Heart left ventricle (tissue), 16 donors: ENCODE measurements at regions not wholly inside any gene's neighbourhood (a gene's known extent, or its start where the extent isn't known, plus 50 kb on each side); places are given as distances from the start of the nearest gene placed in this dataset.
A peak's percentile ranks its signal among the peaks of the same experiment; 100 is the strongest.
"Not testable (repeated sequence)": the region's sequence is repeated elsewhere in the genome, so short reads cannot be mapped to it uniquely, and the experiment has no call there.

Experiments used
- ATAC-seq, 4 donors: fragments of 200-7000 bp; cut with Tn5 transposase; one replicate each; pipeline ENCODE4 v1.9.1; 2020 to 2022; ENCODE audit warnings: moderate library complexity in 4 of 4, mild to moderate bottlenecking in 3 of 4, moderate number of reproducible peaks in 1 of 4
- DNase-seq, 5 donors: peaks; one replicate each; pipeline ENCODE4 v3.0.0-alpha.2; 2020
- H3K27ac ChIP-seq, 12 donors: fragments of 200-600 bp; sonication (generic) in 4 of 12; one replicate each; pipeline versions ENCODE4 v1.5.0 to v1.8.0; 2016 to 2022; ENCODE audit warnings: mild to moderate bottlenecking in 2 of 12
- H3K27me3 ChIP-seq, 9 donors: fragments of 200-600 bp; sonication (generic) in 2 of 9; one replicate each; pipeline versions ENCODE4 v1.5.1 to v1.8.0; 2016 to 2022; ENCODE audit warnings: mild to moderate bottlenecking in 3 of 9
- H3K36me3 ChIP-seq, 9 donors: fragments of 200-600 bp; sonication (generic) in 2 of 9; one replicate each; pipeline versions ENCODE4 v1.5.0 to v1.8.0; 2018 to 2022; ENCODE audit warnings: mild to moderate bottlenecking in 2 of 9
- H3K4me1 ChIP-seq, 12 donors: fragments of 200-600 bp; sonication (generic) in 4 of 12; one replicate each; pipeline versions ENCODE4 v1.5.0 to v1.8.0; 2016 to 2022; ENCODE audit warnings: mild to moderate bottlenecking in 3 of 12
- H3K4me3 ChIP-seq, 12 donors: fragments of 200-600 bp; sonication (generic) in 4 of 12; one replicate each; pipeline versions ENCODE4 v1.5.0 to v1.8.0; 2017 to 2022; ENCODE audit warnings: mild to moderate bottlenecking in 9 of 12, moderate library complexity in 4 of 12
- H3K9me3 ChIP-seq, 12 donors: fragments of 200-600 bp; sonication (generic) in 4 of 12; one replicate each; pipeline versions ENCODE4 v1.5.0 to v1.8.0; 2016 to 2022; ENCODE audit warnings: mild to moderate bottlenecking in 1 of 12
- WGBS, 4 donors: extraction: QIAGEN DNeasy Blood & Tissue Kit in 2 of 4; methylation state at CpG; one replicate each; pipeline versions ENCODE4 v1.1.5 to v1.1.7; 2013 to 2018; 5-methylcytosine and 5-hydroxymethylcytosine counted together
- intact Hi-C, 10 donors: fragments of 100-400 bp; cut with DNase I; formaldehyde crosslinking; loops; one replicate each; pipeline versions ENCODE4 v1.11.1 to v1.14.2; 2022
- donor health status: ischemic (EF 13 %, LVEDD 7.1; RV severe dilation, severe dysfunction).
- donor health status: healthy with polysubstance abuse.
- donor health status: DM: no; HTN: yes; CAD: no.
- donor health status: DM: no; HTN: no; CAD: no.
- donor health status: ischemic (EF 25% LVEDD 6.9; RV normal size, moderate dysfunction).
- donor health status: ischemic (EF 25% LVEDD 5.7; RV mildly dilated, moderate dysfunction).
- donor health status: healthy.
- donor health status: DM: yes; HTN: yes; CAD: no.
- donor health status: ischemic (EF 35%, LVEDD 5.7; RV mildly dilated, moderate dysfunction).
- donor health status: nonischemic (EF 11% LVEDD 7.7; RV severe dilation, severe dysfunction).
- donor health status: DM: yes; HTN: yes; CAD: no.
- donor health status: PGD.
- donor health status: ischemic (EF 29% LVEDD 5.4; RV normal size, mild dysfunction).
- donor health status: nonischemic (EF 23%, LVEDD 6.1; RV moderate dilation, normal function).

DNA sequence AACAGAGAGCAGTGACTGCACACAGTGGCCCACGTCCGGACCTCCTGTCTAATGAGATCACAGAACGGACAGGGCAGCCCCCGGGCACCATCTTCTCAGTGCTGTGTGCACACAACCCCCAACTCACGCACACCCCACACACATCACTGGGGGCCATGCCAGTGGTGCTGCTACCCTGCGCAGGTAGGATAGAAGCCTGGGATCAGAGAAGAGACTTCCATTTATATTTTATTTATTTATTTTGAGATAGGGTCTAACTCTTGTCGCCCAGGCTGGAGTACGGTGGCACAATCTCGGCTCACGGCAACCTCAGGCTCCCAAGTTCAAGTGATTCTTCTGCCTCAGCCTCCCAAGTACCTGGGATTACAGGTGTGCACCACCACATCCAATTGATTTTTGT is 71.5 kb upstream of the TNK2 start:
- H3K27me3 ChIP-seq, H3K4me3 ChIP-seq, ATAC-seq, H3K27ac ChIP-seq, H3K4me1 ChIP-seq, DNase-seq, H3K9me3 ChIP-seq: not testable (repeated sequence)
- WGBS, 4 donors, result 95 to 98% (median 96%) methylated on average over 8 to 10 of the region's 10 CpGs; no CpG with 5 or more reads in 1 of the 4 donors
- H3K36me3 ChIP-seq, result peaks cover 0 to 88% (median 68%) of the 10 kb centered on the region in 9 donors
- intact Hi-C loops, result loop anchor here in 2 of 10 donors (10.0 kb wide), 2 partner anchors 295 to 305 kb away; no protein-coding TSS in a partner anchor

- intact Hi-C loops, result loop anchor here in 2 of 10 donors (10.0 kb wide), 2 partner anchors 294 to 304 kb away; no protein-coding TSS in a partner anchor
- H3K4me1 ChIP-seq, DNase-seq, H3K9me3 ChIP-seq, ATAC-seq, H3K4me3 ChIP-seq, H3K27ac ChIP-seq, H3K27me3 ChIP-seq: not testable (repeated sequence)
- H3K36me3 ChIP-seq, result peaks cover 2 to 89% (median 69%) of the 10 kb centered on the region in 9 donors
- WGBS, 4 donors, result 95 to 100% (median 96%) methylated on average over 1 to 10 of the region's 11 CpGs; no CpG with 5 or more reads in 1 of the 4 donors
Observed at GRCh38 chr3:195978585-195978984, 70.2 kb upstream of the TNK2 start.

DNA sequence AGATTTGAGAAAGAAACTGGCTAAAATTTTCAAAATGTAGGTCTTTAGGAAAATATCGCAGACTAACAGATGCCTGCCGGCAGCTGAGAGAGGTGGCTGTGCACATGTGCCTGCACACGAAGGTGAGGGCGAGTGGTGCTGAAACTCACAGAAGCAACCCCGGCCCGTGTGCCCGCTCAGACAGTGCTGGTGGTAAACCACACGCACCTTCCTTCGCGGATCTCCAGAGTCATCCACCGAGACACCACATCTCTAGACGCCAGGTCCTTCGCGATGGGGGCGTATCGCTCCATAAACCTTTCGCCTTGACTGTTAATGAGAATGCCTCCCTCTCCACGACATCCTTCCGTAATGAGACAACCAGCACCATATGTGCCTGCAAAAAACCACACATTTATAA is 68.5 kb upstream of the TNK2 start:
- H3K27me3 ChIP-seq, H3K4me1 ChIP-seq, DNase-seq, H3K4me3 ChIP-seq, H3K9me3 ChIP-seq, H3K27ac ChIP-seq, ATAC-seq: not testable (repeated sequence)
- H3K36me3 ChIP-seq, result peaks cover 2 to 86% (median 72%) of the 10 kb centered on the region in 9 donors
- intact Hi-C loops, result loop anchor here in 2 of 10 donors (10.0 kb wide), 2 partner anchors 292 to 302 kb away; no protein-coding TSS in a partner anchor
- 90 to 99% (median 92%) methylated on average over 2 to 12 of the region's 19 CpGs; no CpG with 5 or more reads in 1 of the 4 donors for WGBS, 4 donors

GRCh38 chr3:195974281-195974680 is 65.9 kb upstream of the TNK2 start:
- H3K4me3 ChIP-seq, H3K9me3 ChIP-seq, H3K4me1 ChIP-seq, H3K27ac ChIP-seq, H3K27me3 ChIP-seq, ATAC-seq: not testable (repeated sequence)
- peak in 2 of 5 donors; percentile 12 to 60 for DNase-seq
- 86 to 95% (median 94%) methylated on average over 12 to 13 of the region's 13 CpGs; no CpG with 5 or more reads in 1 of the 4 donors for WGBS, 4 donors
- peaks cover 2 to 87% (median 79%) of the 10 kb centered on the region in 9 donors for H3K36me3 ChIP-seq
- intact Hi-C loops, result loop anchor here in 3 of 10 donors (5.0 to 10.0 kb wide), 3 partner anchors 277 to 299 kb away; no protein-coding TSS in a partner anchor

DNA sequence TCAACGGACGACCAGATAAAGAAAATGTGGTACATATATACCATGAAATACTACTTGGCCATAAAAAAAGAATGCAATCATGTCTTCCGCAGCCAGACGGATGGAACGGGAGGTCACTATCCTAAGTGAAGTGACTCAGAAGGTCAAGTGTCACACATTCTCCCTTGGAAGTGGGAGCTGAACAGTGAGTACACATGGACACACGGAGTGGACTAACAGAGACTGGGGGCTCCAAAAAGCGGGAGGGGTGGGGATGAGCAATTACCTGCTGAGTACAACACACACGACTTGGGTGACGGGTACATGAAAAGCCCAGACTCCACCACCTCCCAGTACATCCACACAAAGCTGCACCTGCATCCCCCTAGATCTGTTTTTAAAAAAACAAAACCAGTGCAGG is 62.5 kb upstream of the TNK2 start:
- not testable (repeated sequence) for H3K9me3 ChIP-seq, H3K4me3 ChIP-seq, DNase-seq, H3K4me1 ChIP-seq, H3K27me3 ChIP-seq, H3K27ac ChIP-seq
- H3K36me3 ChIP-seq, result peaks cover 2 to 83% (median 78%) of the 10 kb centered on the region in 9 donors
- peak in 1 of 4 donors; percentile 4 for ATAC-seq
- WGBS, 4 donors, result 63 to 92% (median 90%) methylated on average over 6 to 9 of the region's 9 CpGs
- intact Hi-C loops, result loop anchor here in 3 of 10 donors (5.0 to 10.0 kb wide), 3 partner anchors 274 to 296 kb away; no protein-coding TSS in a partner anchor

DNA sequence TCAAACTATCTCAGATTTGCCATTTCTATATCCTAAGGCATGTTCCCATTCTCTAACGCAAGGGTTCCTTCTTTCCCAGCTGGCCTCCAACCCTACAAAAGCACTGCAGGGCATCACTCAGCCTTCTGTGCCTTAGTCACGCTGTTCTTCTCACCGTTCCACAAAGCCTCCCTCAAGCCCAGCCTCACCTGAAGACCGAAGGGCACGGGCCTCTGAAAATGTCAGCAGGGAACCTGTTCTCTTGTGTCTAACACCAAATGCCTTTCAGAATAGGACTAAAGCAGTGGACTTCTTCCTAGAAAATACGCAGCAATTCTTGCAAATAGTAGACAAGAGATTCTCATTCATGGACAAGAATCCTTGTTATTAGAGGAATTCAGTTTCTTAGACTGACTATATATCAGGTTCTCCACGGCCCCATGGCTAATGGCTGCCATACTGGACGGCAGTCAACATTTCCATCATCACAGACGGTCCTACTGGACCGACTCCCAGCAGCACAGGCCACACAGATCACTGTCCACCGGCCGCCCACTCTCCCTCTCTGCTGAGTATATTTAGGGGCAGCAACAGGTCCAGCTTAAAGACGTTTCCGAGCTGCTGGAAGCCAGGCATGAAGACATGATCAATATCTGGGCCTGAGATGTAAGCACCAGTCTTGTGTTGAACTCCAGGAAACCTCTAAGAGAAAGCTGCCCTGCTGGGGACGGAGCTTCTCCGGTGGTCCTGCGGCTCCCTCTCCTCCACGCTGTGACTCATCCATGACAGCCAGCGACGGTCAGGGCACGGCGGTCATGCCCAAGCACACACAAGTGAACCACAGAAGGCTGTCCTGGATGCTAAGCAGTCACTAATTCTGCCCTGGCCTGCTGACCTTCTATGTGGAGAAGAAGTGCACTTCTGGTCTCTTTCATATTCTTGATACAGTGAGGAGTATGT is 61.8 kb upstream of the TNK2 start:
- ATAC-seq, result peak in 2 of 4 donors; percentile 13 to 30
- not testable (repeated sequence) for H3K4me3 ChIP-seq, H3K27ac ChIP-seq, H3K9me3 ChIP-seq, H3K4me1 ChIP-seq, H3K27me3 ChIP-seq
- DNase-seq, result peak in 2 of 5 donors; percentile 21 to 69
- 86 to 100% (median 91%) methylated on average over 1 to 21 of the region's 22 CpGs for WGBS, 4 donors
- peaks cover 2 to 83% (median 78%) of the 10 kb centered on the region in 9 donors for H3K36me3 ChIP-seq
- intact Hi-C loops, result loop anchor here in 3 of 10 donors (5.0 to 10.0 kb wide), 3 partner anchors 273 to 295 kb away; no protein-coding TSS in a partner anchor

- 88 to 91% (median 90%) methylated on average over 3 to 9 of the region's 9 CpGs for WGBS, 4 donors
- intact Hi-C loops, H3K9me3 ChIP-seq, H3K27ac ChIP-seq, H3K4me1 ChIP-seq, H3K27me3 ChIP-seq, H3K4me3 ChIP-seq, ATAC-seq: not testable (repeated sequence)
- H3K36me3 ChIP-seq, result peaks cover 2 to 83% (median 77%) of the 10 kb centered on the region in 9 donors
- DNase-seq, result peak in 1 of 5 donors; percentile 24
Observed at GRCh38 chr3:195969341-195969740, 61.0 kb upstream of the TNK2 start.

DNA sequence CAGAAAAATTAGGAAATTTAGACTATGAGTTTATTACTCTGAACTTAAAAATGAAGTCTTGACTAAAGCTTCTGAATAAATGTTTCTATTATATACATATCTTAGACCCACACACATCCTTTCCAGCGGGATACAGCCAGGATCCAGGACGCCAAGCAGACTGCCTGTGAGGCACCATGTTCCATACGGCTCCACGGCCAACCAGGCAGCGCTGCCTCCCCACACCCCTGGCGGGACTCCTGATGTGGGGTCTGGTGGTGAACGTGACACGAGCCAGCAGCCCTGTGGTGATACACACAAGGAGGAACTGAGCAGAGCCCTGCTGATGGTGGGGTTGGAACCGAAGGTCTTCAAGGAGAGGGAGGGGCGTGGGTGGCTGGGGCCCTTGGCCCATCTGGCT is 59.8 kb upstream of the TNK2 start:
- ATAC-seq, result peak in 2 of 4 donors; percentile 6 to 19
- H3K4me3 ChIP-seq, intact Hi-C loops, H3K9me3 ChIP-seq, H3K27ac ChIP-seq, H3K4me1 ChIP-seq, H3K27me3 ChIP-seq: not testable (repeated sequence)
- H3K36me3 ChIP-seq, result peaks cover 0 to 83% (median 75%) of the 10 kb centered on the region in 9 donors
- WGBS, 4 donors, result 80 to 87% (median 82%) methylated on average over 7 to 8 of the region's 10 CpGs; no CpG with 5 or more reads in 1 of the 4 donors
- peak in 1 of 5 donors; percentile 22 for DNase-seq

DNA sequence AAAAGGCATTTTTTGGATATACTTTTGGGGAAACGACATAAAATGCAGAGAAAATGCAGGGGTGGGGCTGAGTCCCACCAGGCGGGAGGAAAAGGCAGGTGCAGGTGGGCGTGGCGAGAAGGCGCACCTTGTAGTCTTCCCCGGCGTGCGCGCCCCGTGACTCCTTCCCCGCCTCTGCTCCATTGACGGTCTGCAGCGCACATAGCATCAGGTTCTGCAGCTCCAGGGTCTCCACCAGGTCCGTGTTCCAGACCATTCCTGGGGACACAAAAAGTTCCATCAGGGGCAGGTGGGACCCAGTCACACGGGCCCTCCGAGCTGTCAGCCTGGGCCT is 59.0 kb upstream of the TNK2 start:
- H3K9me3 ChIP-seq, DNase-seq, H3K27ac ChIP-seq, intact Hi-C loops, H3K27me3 ChIP-seq, H3K4me3 ChIP-seq, H3K4me1 ChIP-seq: not testable (repeated sequence)
- H3K36me3 ChIP-seq, result peaks cover 0 to 85% (median 78%) of the 10 kb centered on the region in 9 donors
- ATAC-seq, result peak in 3 of 4 donors; percentile 3 to 5 (median 4)
- WGBS, 4 donors, result no CpG with 5 or more reads among the region's 16 CpGs

GRCh38 chr3:195966563-195967386 is 58.4 kb upstream of the TNK2 start:
- H3K27ac ChIP-seq, H3K4me3 ChIP-seq, H3K4me1 ChIP-seq, H3K9me3 ChIP-seq, H3K27me3 ChIP-seq, intact Hi-C loops: not testable (repeated sequence)
- WGBS, 4 donors, result 87 to 90% (median 89%) methylated on average over 8 to 13 of the region's 15 CpGs
- peaks cover 0 to 82% (median 74%) of the 10 kb centered on the region in 9 donors for H3K36me3 ChIP-seq
- ATAC-seq (peak in 2 of 4 donors; percentile 16 to 19), DNase-seq (peak in 1 of 5 donors; percentile 14)
